IMR-90 (cell line): ENCODE measurements at regions not wholly inside any gene's neighbourhood (a gene's known extent, or its start where the extent isn't known, plus 50 kb on each side); places are given as distances from the start of the nearest gene placed in this dataset.

Experiments
- ATAC-seq: fragments of 200-7000 bp; cut with Tn5 transposase; 2 replicates; pipeline ENCODE4 v1.9.1; 2020; ENCODE audit warnings: low read depth, mild to moderate bottlenecking, moderate library complexity
- BruUV-seq: library from RNA; stranded (reverse); fragments of 400-500 nt; replicated peaks from 2 replicates; lab custom pipeline; 2021; lab: Mats Ljungman, UMichigan
- CTCF ChIA-PET: fragments of 300-600 bp; formaldehyde crosslinking; extraction: SDS; loops from one replicate; lab custom pipeline; 2021; ENCODE audit warnings: antibody characterized with exemption; lab: Yijun Ruan, JAX
- POLR2A ChIA-PET: fragments of 300-600 bp; sonication (Branson Sonifier 250); formaldehyde crosslinking; loops from one replicate; lab custom pipeline; 2022; ENCODE audit warnings: antibody characterized with exemption; ENCODE audit not compliant: unreplicated experiment; lab: Charles Lee
- DNase-seq: peaks from one replicate; pipeline ENCODE4 v3.0.0; 2013
- H2AFZ ChIP-seq: replicated peaks from 2 replicates; pipeline ENCODE3; 2013; ENCODE audit warnings: low read length, mild to moderate bottlenecking; ENCODE audit not compliant: poor library complexity
- H2AK5ac ChIP-seq: 2 replicates; pipeline ENCODE4 v1.6.1; 2013; ENCODE audit warnings: low read depth, low read length, inconsistent platforms
- H2AK9ac ChIP-seq: replicated peaks from 2 replicates; pipeline ENCODE3; 2013; ENCODE audit warnings: mild to moderate bottlenecking, low read depth, low read length, moderate library complexity; ENCODE audit not compliant: poor library complexity
- H2BK120ac ChIP-seq: 2 replicates; pipeline ENCODE4 v1.6.1; 2013; ENCODE audit warnings: low read depth, low read length, inconsistent platforms
- H2BK15ac ChIP-seq: 3 replicates; pipeline ENCODE4 v1.6.1; 2013; ENCODE audit warnings: low read depth, low read length, inconsistent platforms
- H2BK20ac ChIP-seq: 2 replicates; pipeline ENCODE4 v1.6.1; 2013; ENCODE audit warnings: low read depth, mild to moderate bottlenecking, inconsistent platforms, low read length, moderate library complexity
- H2BK5ac ChIP-seq: 2 replicates; pipeline ENCODE4 v1.6.1; 2013; ENCODE audit warnings: mild to moderate bottlenecking, low read depth, low read length, inconsistent platforms; ENCODE audit not compliant: poor library complexity, severe bottlenecking
- H3K14ac ChIP-seq: replicated peaks from 2 replicates; pipeline ENCODE4 v1.6.1; 2013; ENCODE audit warnings: low read depth, low read length, inconsistent platforms
- H3K18ac ChIP-seq: 2 replicates; pipeline ENCODE4 v1.6.1; 2013; ENCODE audit warnings: low read depth, low read length, control low read depth
- H3K23ac ChIP-seq: 2 replicates; pipeline ENCODE4 v1.6.1; 2013; ENCODE audit warnings: low read depth, low read length, inconsistent platforms
- H3K27ac ChIP-seq: 2 replicates; pipeline ENCODE4 v1.5.1; 2013; ENCODE audit warnings: mild to moderate bottlenecking, control low read depth, low read length; ENCODE audit not compliant: insufficient read depth
- H3K27me3 ChIP-seq: 2 replicates; pipeline ENCODE4 v1.6.1; 2013; ENCODE audit warnings: low read length; ENCODE audit not compliant: control insufficient read depth, insufficient read depth
- H3K36me3 ChIP-seq: 2 replicates; pipeline ENCODE4 v1.6.1; 2013; ENCODE audit warnings: low read length, mixed read lengths; ENCODE audit not compliant: control insufficient read depth, insufficient read depth
- H3K4ac ChIP-seq: 2 replicates; pipeline ENCODE4 v1.6.1; 2013; ENCODE audit warnings: low read depth, low read length, inconsistent platforms
- H3K4me1 ChIP-seq: 2 replicates; pipeline ENCODE4 v1.6.1; 2013; ENCODE audit warnings: low read length, mixed read lengths; ENCODE audit not compliant: control insufficient read depth, insufficient read depth
- H3K4me2 ChIP-seq: 2 replicates; pipeline ENCODE4 v1.6.1; 2013; ENCODE audit warnings: low read depth, mild to moderate bottlenecking, control low read depth, low read length, moderate library complexity
- H3K4me3 ChIP-seq: 2 replicates; pipeline ENCODE4 v1.5.1; 2013; ENCODE audit warnings: low read depth, mild to moderate bottlenecking, control low read depth, low read length, moderate library complexity; ENCODE audit not compliant: insufficient read depth
- H3K56ac ChIP-seq: 2 replicates; pipeline ENCODE4 v1.6.1; 2013; ENCODE audit warnings: low read length, inconsistent platforms; ENCODE audit not compliant: insufficient read depth; ENCODE audit errors: extremely low read depth
- H3K79me1 ChIP-seq, 2 experiments: 2 replicates each; pipeline ENCODE4 v1.6.1; 2013; ENCODE audit warnings: low read length in 2 of 2, inconsistent platforms in 1 of 2, low read depth in 1 of 2
- H3K9ac ChIP-seq: 2 replicates; pipeline ENCODE4 v1.6.1; 2013; ENCODE audit warnings: low read depth, low read length, control low read depth
- H3K9me1 ChIP-seq: 2 replicates; pipeline ENCODE4 v1.6.1; 2013; ENCODE audit warnings: low read length, inconsistent platforms; ENCODE audit not compliant: insufficient read depth
- H3K9me3 ChIP-seq: 2 replicates; pipeline ENCODE4 v1.6.1; 2013; ENCODE audit warnings: low read length; ENCODE audit not compliant: control insufficient read depth, insufficient read depth
- H4K20me1 ChIP-seq: 2 replicates; pipeline ENCODE4 v1.6.1; 2013; ENCODE audit warnings: low read length, inconsistent platforms; ENCODE audit not compliant: insufficient read depth
- H4K5ac ChIP-seq: 2 replicates; pipeline ENCODE4 v1.6.1; 2013; ENCODE audit warnings: mild to moderate bottlenecking, low read depth, low read length, control low read depth
- H4K8ac ChIP-seq, 2 experiments: 2 replicates each; pipeline ENCODE4 v1.6.1; 2013; ENCODE audit warnings: low read depth in 2 of 2, low read length in 2 of 2, control low read depth in 1 of 2, inconsistent platforms in 1 of 2
- H4K91ac ChIP-seq: 2 replicates; pipeline ENCODE4 v1.6.1; 2013; ENCODE audit warnings: low read depth, low read length, inconsistent platforms; ENCODE audit not compliant: insufficient read depth
- BHLHE40 ChIP-seq: fragments of 150-350 bp; IDR thresholded peaks from 2 replicates; pipeline ENCODE4 v1.6.1; 2016; ENCODE audit warnings: mild to moderate bottlenecking, low read depth, low read length
- CEBPB ChIP-seq: IDR thresholded peaks from 2 replicates; pipeline ENCODE4 v1.6.1; 2012; ENCODE audit warnings: low read depth, low read length, improper control_type of control experiment
- CHD1 ChIP-seq: IDR thresholded peaks from 2 replicates; pipeline ENCODE4 v1.6.1; 2012; ENCODE audit warnings: low read depth, low read length, improper control_type of control experiment
- FOS ChIP-seq: fragments of 150-350 bp; IDR thresholded peaks from 2 replicates; pipeline ENCODE4 v1.6.1; 2016; ENCODE audit warnings: low read depth, low read length
- MAFK ChIP-seq: IDR thresholded peaks from 2 replicates; pipeline ENCODE4 v1.6.1; 2012; ENCODE audit warnings: low read depth, low read length, improper control_type of control experiment
- MAZ ChIP-seq: IDR thresholded peaks from 2 replicates; pipeline ENCODE4 v1.6.1; 2012; ENCODE audit warnings: low read depth, mild to moderate bottlenecking, low read length, improper control_type of control experiment, moderate library complexity, borderline replicate concordance
- RCOR1 ChIP-seq: IDR thresholded peaks from 2 replicates; pipeline ENCODE4 v1.6.1; 2012; ENCODE audit warnings: mild to moderate bottlenecking, low read length, improper control_type of control experiment; ENCODE audit not compliant: insufficient replicate concordance
- dilution Hi-C: fragments of 300-500 bp; cut with HindIII; formaldehyde crosslinking; loops from one replicate; pipeline ENCODE4 v1.14.3; 2018; ENCODE audit warnings: low sequenced_read_pairs; ENCODE audit not compliant: unreplicated experiment
- in situ Hi-C: fragments of 300-500 bp; cut with MboI; formaldehyde crosslinking; loops from 3 replicates; pipeline ENCODE4 v1.14.3; 2019; ENCODE audit warnings: low sequenced_read_pairs, inconsistent platforms, mixed read lengths
- intact Hi-C: fragments of 100-400 bp; cut with micrococcal nuclease; formaldehyde crosslinking; loops from 2 replicates; pipeline ENCODE4 v1.10.0; 2022
- TF ChIP-seq, protein P1 (sequence below): fragments of 150-350 bp; IDR thresholded peaks from 2 replicates; pipeline ENCODE4 v1.6.1; 2016; ENCODE audit warnings: low read depth, mild to moderate bottlenecking, low read length, moderate library complexity, borderline replicate concordance
- TF ChIP-seq, protein P2 (sequence below): fragments of 150-350 bp; IDR thresholded peaks from 2 replicates; pipeline ENCODE4 v1.6.1; 2017; ENCODE audit warnings: mild to moderate bottlenecking, antibody characterized with exemption, low read length, low read depth
- TF ChIP-seq, protein P3 (sequence below): conservative IDR thresholded peaks from 2 replicates; pipeline ENCODE4 v1.5.1; 2012; ENCODE audit warnings: mild to moderate bottlenecking, low read depth, low read length, improper control_type of control experiment

DNA sequence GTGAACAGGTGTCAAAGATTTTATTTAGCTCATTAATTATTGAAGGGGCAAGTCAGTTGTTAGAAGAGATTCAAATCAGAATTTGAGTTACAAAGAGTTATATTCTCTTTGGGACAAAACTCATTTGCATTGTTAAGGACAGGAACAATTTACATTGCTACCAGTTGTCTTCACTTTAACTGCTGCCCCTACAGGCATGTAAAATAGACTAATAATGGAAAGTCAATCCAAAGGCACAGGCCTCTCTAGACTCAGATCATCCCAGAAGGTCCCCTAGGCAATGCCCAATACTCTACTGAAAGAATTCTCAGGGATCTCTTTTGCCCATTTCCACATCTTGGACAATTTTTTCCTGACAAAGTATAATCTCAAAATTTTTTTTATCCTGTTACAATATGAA lies 95.7 kb downstream of the SCP2D1 start:
- Histone ChIP-seq H3K79me1 (no peaks in the 10 kb centered on the region), H3K27ac (no peak overlapping the region), H3K36me3 (no peaks in the 10 kb centered on the region), H2BK15ac (no peak overlapping the region), H3K23ac (no peak overlapping the region), H4K8ac (no peak overlapping the region), H3K56ac (no peak overlapping the region), H3K4me2 (no peak overlapping the region), H3K14ac (no peak overlapping the region), H3K9me3 (no peaks in the 10 kb centered on the region), H3K27me3 (no peaks in the 10 kb centered on the region), H4K5ac (no peak overlapping the region), H3K9ac (no peak overlapping the region), H3K4me3 (no peak overlapping the region), H2BK120ac (no peak overlapping the region), H2BK20ac (no peak overlapping the region), H2AK5ac (no peak overlapping the region), H4K20me1 (no peaks in the 10 kb centered on the region), H3K4ac (no peak overlapping the region), H3K4me1 (no peaks in the 10 kb centered on the region), H2BK5ac (no peak overlapping the region), H4K91ac (no peak overlapping the region), H3K9me1 (no peaks in the 10 kb centered on the region), H3K18ac (no peak overlapping the region), H2AFZ (no peak overlapping the region), H2AK9ac (no peak overlapping the region)
- in situ Hi-C loops (no loop called here), intact Hi-C loops (no loop called here), dilution Hi-C loops (no loop called here)
- no TSS peak for BruUV-seq
- DNase-seq (no peak), ATAC-seq (no peak)
- TF ChIP-seq RCOR1 (no peak), CEBPB (no peak), CHD1 (no peak), MAZ (no peak), FOS (no peak), MAFK (no peak), BHLHE40 (no peak)
- TF ChIP-seq, protein P1, sequence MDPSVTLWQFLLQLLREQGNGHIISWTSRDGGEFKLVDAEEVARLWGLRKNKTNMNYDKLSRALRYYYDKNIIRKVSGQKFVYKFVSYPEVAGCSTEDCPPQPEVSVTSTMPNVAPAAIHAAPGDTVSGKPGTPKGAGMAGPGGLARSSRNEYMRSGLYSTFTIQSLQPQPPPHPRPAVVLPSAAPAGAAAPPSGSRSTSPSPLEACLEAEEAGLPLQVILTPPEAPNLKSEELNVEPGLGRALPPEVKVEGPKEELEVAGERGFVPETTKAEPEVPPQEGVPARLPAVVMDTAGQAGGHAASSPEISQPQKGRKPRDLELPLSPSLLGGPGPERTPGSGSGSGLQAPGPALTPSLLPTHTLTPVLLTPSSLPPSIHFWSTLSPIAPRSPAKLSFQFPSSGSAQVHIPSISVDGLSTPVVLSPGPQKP, result no peak
- TF ChIP-seq, protein P2, sequence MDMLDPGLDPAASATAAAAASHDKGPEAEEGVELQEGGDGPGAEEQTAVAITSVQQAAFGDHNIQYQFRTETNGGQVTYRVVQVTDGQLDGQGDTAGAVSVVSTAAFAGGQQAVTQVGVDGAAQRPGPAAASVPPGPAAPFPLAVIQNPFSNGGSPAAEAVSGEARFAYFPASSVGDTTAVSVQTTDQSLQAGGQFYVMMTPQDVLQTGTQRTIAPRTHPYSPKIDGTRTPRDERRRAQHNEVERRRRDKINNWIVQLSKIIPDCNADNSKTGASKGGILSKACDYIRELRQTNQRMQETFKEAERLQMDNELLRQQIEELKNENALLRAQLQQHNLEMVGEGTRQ, result no peak
- TF ChIP-seq, protein P3, sequence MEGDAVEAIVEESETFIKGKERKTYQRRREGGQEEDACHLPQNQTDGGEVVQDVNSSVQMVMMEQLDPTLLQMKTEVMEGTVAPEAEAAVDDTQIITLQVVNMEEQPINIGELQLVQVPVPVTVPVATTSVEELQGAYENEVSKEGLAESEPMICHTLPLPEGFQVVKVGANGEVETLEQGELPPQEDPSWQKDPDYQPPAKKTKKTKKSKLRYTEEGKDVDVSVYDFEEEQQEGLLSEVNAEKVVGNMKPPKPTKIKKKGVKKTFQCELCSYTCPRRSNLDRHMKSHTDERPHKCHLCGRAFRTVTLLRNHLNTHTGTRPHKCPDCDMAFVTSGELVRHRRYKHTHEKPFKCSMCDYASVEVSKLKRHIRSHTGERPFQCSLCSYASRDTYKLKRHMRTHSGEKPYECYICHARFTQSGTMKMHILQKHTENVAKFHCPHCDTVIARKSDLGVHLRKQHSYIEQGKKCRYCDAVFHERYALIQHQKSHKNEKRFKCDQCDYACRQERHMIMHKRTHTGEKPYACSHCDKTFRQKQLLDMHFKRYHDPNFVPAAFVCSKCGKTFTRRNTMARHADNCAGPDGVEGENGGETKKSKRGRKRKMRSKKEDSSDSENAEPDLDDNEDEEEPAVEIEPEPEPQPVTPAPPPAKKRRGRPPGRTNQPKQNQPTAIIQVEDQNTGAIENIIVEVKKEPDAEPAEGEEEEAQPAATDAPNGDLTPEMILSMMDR, result no peak
- POLR2A ChIA-PET, result no interaction called here
- CTCF ChIA-PET, result no interaction called here
